SK-N-SH treated with all-trans-retinoic acid at 6 μM for 48 hours (cell line): ENCODE measurements at regions not wholly inside any gene's neighbourhood (a gene's known extent, or its start where the extent isn't known, plus 50 kb on each side); places are given as distances from the start of the nearest gene placed in this dataset.

Experiments
- ARNTL ChIP-seq: fragments of 450-650 bp; formaldehyde crosslinking; IDR thresholded peaks from 2 replicates; pipeline ENCODE4 v1.5.0; 2020; ENCODE audit warnings: low read depth, mild to moderate bottlenecking, moderate library complexity, borderline replicate concordance
- CREB5 ChIP-seq: fragments of 250-450 bp; sonication (Bioruptor Pico); IDR thresholded peaks from 2 replicates; pipeline ENCODE4 v1.5.1; 2020; ENCODE audit warnings: low read depth, mild to moderate bottlenecking, moderate library complexity
- GLIS3 ChIP-seq: fragments of 250-450 bp; sonication (Bioruptor Pico); IDR thresholded peaks from 2 replicates; pipeline ENCODE4 v1.5.0; 2020; ENCODE audit warnings: mild to moderate bottlenecking, moderate library complexity
- OSR1 ChIP-seq: fragments of 250-450 bp; sonication (Bioruptor Pico); IDR thresholded peaks from 2 replicates; pipeline ENCODE4 v1.8.0; 2022; ENCODE audit warnings: moderate library complexity, mild to moderate bottlenecking, inconsistent platforms
- PATZ1 ChIP-seq: fragments of 250-450 bp; sonication (Bioruptor Pico); IDR thresholded peaks from 2 replicates; pipeline ENCODE4 v1.8.0; 2020; ENCODE audit warnings: mild to moderate bottlenecking, moderate library complexity, borderline replicate concordance
- POU6F1 ChIP-seq: fragments of 250-450 bp; sonication (Bioruptor Pico); IDR thresholded peaks from 2 replicates; pipeline ENCODE4 v1.8.0; 2021; ENCODE audit warnings: low read depth, mild to moderate bottlenecking, moderate library complexity, borderline replicate concordance
- TOX ChIP-seq: fragments of 250-450 bp; sonication (Bioruptor Pico); IDR thresholded peaks from 2 replicates; pipeline ENCODE4 v1.8.0; 2021; ENCODE audit warnings: mild to moderate bottlenecking, moderate library complexity, borderline replicate concordance
- ZC3H10 ChIP-seq: fragments of 250-450 bp; sonication (Bioruptor Pico); IDR thresholded peaks from 2 replicates; pipeline ENCODE4 v1.5.1; 2021; ENCODE audit warnings: mild to moderate bottlenecking, moderate library complexity
- ZFP30 ChIP-seq: fragments of 450-650 bp; formaldehyde crosslinking; IDR thresholded peaks from 2 replicates; pipeline ENCODE4 v1.5.0; 2022; ENCODE audit warnings: mild to moderate bottlenecking, moderate library complexity
- TF ChIP-seq, protein P1 (sequence below): fragments of 250-450 bp; sonication (Bioruptor Pico); IDR thresholded peaks from 2 replicates; pipeline ENCODE4 v1.5.0; 2020; ENCODE audit warnings: mild to moderate bottlenecking, moderate library complexity

GRCh38 chr13:79183231-79183630 is 222.8 kb downstream of the RBM26 start:
- TF ChIP-seq PATZ1 (CRISPR knock-in tag) (no peak), ZFP30 (CRISPR knock-in tag) (no peak), OSR1 (CRISPR knock-in tag) (no peak), TOX (CRISPR knock-in tag) (no peak), GLIS3 (CRISPR knock-in tag) (no peak), ZC3H10 (CRISPR knock-in tag) (no peak), ARNTL (CRISPR knock-in tag) (no peak), CREB5 (CRISPR knock-in tag) (no peak), POU6F1 (CRISPR knock-in tag) (no peak)
- TF ChIP-seq, protein P1, sequence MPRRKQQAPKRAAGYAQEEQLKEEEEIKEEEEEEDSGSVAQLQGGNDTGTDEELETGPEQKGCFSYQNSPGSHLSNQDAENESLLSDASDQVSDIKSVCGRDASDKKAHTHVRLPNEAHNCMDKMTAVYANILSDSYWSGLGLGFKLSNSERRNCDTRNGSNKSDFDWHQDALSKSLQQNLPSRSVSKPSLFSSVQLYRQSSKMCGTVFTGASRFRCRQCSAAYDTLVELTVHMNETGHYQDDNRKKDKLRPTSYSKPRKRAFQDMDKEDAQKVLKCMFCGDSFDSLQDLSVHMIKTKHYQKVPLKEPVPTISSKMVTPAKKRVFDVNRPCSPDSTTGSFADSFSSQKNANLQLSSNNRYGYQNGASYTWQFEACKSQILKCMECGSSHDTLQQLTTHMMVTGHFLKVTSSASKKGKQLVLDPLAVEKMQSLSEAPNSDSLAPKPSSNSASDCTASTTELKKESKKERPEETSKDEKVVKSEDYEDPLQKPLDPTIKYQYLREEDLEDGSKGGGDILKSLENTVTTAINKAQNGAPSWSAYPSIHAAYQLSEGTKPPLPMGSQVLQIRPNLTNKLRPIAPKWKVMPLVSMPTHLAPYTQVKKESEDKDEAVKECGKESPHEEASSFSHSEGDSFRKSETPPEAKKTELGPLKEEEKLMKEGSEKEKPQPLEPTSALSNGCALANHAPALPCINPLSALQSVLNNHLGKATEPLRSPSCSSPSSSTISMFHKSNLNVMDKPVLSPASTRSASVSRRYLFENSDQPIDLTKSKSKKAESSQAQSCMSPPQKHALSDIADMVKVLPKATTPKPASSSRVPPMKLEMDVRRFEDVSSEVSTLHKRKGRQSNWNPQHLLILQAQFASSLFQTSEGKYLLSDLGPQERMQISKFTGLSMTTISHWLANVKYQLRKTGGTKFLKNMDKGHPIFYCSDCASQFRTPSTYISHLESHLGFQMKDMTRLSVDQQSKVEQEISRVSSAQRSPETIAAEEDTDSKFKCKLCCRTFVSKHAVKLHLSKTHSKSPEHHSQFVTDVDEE (CRISPR knock-in tag): no peak
